HEK293 (cell line): ENCODE measurements at regions not wholly inside any gene's neighbourhood (a gene's known extent, or its start where the extent isn't known, plus 50 kb on each side); places are given as distances from the start of the nearest gene placed in this dataset.

Source experiments
- CTCF ChIA-PET: fragments of 350-600 bp; formaldehyde crosslinking; extraction: SDS; loops from one replicate; lab custom pipeline; 2021; ENCODE audit warnings: antibody characterized with exemption; lab: Yijun Ruan, JAX
- POLR2A ChIA-PET: fragments of 300-600 bp; formaldehyde crosslinking; extraction: SDS; loops from one replicate; lab custom pipeline; 2020; ENCODE audit warnings: antibody characterized with exemption, inconsistent platforms; lab: Yijun Ruan, JAX
- H3K27ac ChIP-seq: fragments of 200-500 bp; sonication (Bioruptor generic); 2 replicates; pipeline ENCODE4 v1.5.1; 2014; ENCODE audit warnings: low read depth, low read length, control low read depth, inconsistent platforms; ENCODE audit errors: extremely low read depth
- H3K36me3 ChIP-seq, 2 experiments: fragments of 200-500 bp in 1 of 2; sonication (Bioruptor generic) in 1 of 2; 1 replicate in 1 of 2; 2 replicates in 1 of 2; pipeline ENCODE4 v1.5.1; 2014 to 2017; ENCODE audit warnings: inconsistent platforms in 2 of 2, low read length in 2 of 2; ENCODE audit not compliant: control insufficient read depth in 2 of 2, insufficient read depth in 1 of 2
- H3K4me1 ChIP-seq: fragments of 200-500 bp; sonication (Bioruptor generic); 2 replicates; pipeline ENCODE4 v1.5.1; 2014; ENCODE audit warnings: mild to moderate bottlenecking, low read length, inconsistent platforms; ENCODE audit not compliant: control insufficient read depth, insufficient read depth
- H3K4me3 ChIP-seq: 2 replicates; pipeline ENCODE4 v1.5.1; 2011; ENCODE audit warnings: low read depth, mild to moderate bottlenecking, control low read depth, low read length, moderate library complexity
- H3K9me3 ChIP-seq: fragments of 200-500 bp; sonication (Bioruptor generic); 2 replicates; pipeline ENCODE4 v1.5.1; 2014; ENCODE audit warnings: low read depth, low read length, inconsistent platforms; ENCODE audit not compliant: control insufficient read depth, insufficient read depth
- BCL6B ChIP-seq: fragments of 450-650 bp; formaldehyde crosslinking; IDR thresholded peaks from 2 replicates; pipeline ENCODE4 v1.5.1; 2017; ENCODE audit warnings: missing biosample characterization, missing genetic modification characterization
- FEZF1 ChIP-seq: fragments of 450-650 bp; formaldehyde crosslinking; IDR thresholded peaks from 2 replicates; pipeline ENCODE4 v1.5.1; 2016; ENCODE audit warnings: missing biosample characterization, missing genetic modification characterization
- PRDM10 ChIP-seq: fragments of 450-650 bp; formaldehyde crosslinking; IDR thresholded peaks from 2 replicates; pipeline ENCODE4 v1.5.1; 2016; ENCODE audit warnings: missing biosample characterization, missing genetic modification characterization
- TRIM28 ChIP-seq: IDR thresholded peaks from 2 replicates; pipeline ENCODE4 v1.6.1; 2011; ENCODE audit warnings: low read length, control low read depth, borderline replicate concordance
- ZBTB21 ChIP-seq: fragments of 450-650 bp; formaldehyde crosslinking; IDR thresholded peaks from 2 replicates; pipeline ENCODE4 v1.5.1; 2017; ENCODE audit warnings: missing biosample characterization, missing genetic modification characterization
- ZFP3 ChIP-seq: fragments of 450-650 bp; formaldehyde crosslinking; IDR thresholded peaks from 2 replicates; pipeline ENCODE4 v1.5.1; 2016; ENCODE audit warnings: low read depth, missing biosample characterization, missing genetic modification characterization
- ZNF146 ChIP-seq: fragments of 450-650 bp; formaldehyde crosslinking; IDR thresholded peaks from 2 replicates; pipeline ENCODE4 v1.5.1; 2016; ENCODE audit warnings: missing biosample characterization, missing genetic modification characterization
- ZNF19 ChIP-seq: fragments of 450-650 bp; formaldehyde crosslinking; IDR thresholded peaks from 2 replicates; pipeline ENCODE4; 2016; ENCODE audit warnings: missing biosample characterization, missing genetic modification characterization, low read depth
- ZNF292 ChIP-seq: fragments of 450-650 bp; formaldehyde crosslinking; IDR thresholded peaks from 2 replicates; pipeline ENCODE4 v1.5.1; 2016; ENCODE audit warnings: low read depth, missing biosample characterization, missing genetic modification characterization, borderline replicate concordance
- ZNF335 ChIP-seq: fragments of 450-650 bp; formaldehyde crosslinking; conservative IDR thresholded peaks from 2 replicates; pipeline ENCODE4 v1.5.1; 2016; ENCODE audit warnings: missing biosample characterization, missing genetic modification characterization
- ZNF341 ChIP-seq: fragments of 450-650 bp; formaldehyde crosslinking; IDR thresholded peaks from 2 replicates; pipeline ENCODE4; 2016; ENCODE audit warnings: low read depth, missing biosample characterization, missing genetic modification characterization
- ZNF530 ChIP-seq: fragments of 450-650 bp; formaldehyde crosslinking; IDR thresholded peaks from 2 replicates; pipeline ENCODE4 v1.5.1; 2016; ENCODE audit warnings: low read depth, missing biosample characterization, missing genetic modification characterization
- ZNF549 ChIP-seq: fragments of 450-650 bp; IDR thresholded peaks from 2 replicates; pipeline ENCODE4 v1.5.1; 2018; ENCODE audit warnings: missing biosample characterization, missing genetic modification characterization, mild to moderate bottlenecking, inconsistent platforms, moderate library complexity
- ZNF624 ChIP-seq: fragments of 450-650 bp; formaldehyde crosslinking; IDR thresholded peaks from 2 replicates; pipeline ENCODE4 v1.5.1; 2017; ENCODE audit warnings: missing biosample characterization, missing genetic modification characterization
- ZNF626 ChIP-seq: fragments of 450-650 bp; sonication (Bioruptor Pico); formaldehyde crosslinking; IDR thresholded peaks from 2 replicates; pipeline ENCODE4 v1.5.1; 2018; ENCODE audit warnings: missing biosample characterization, missing genetic modification characterization, inconsistent platforms
- ZNF701 ChIP-seq: fragments of 450-650 bp; formaldehyde crosslinking; IDR thresholded peaks from 2 replicates; pipeline ENCODE4 v1.5.1; 2016; ENCODE audit warnings: missing biosample characterization, missing genetic modification characterization
- ZNF704 ChIP-seq: fragments of 450-650 bp; formaldehyde crosslinking; IDR thresholded peaks from 2 replicates; pipeline ENCODE4 v1.5.1; 2016; ENCODE audit warnings: missing biosample characterization, missing genetic modification characterization
- ZNF785 ChIP-seq: fragments of 450-650 bp; formaldehyde crosslinking; IDR thresholded peaks from 2 replicates; pipeline ENCODE4 v1.5.1; 2016; ENCODE audit warnings: missing biosample characterization, missing genetic modification characterization
- ZNF837 ChIP-seq: fragments of 450-650 bp; formaldehyde crosslinking; IDR thresholded peaks from 2 replicates; pipeline ENCODE4 v1.5.1; 2016; ENCODE audit warnings: missing biosample characterization, missing genetic modification characterization
- TF ChIP-seq, protein P1 (sequence below): fragments of 450-650 bp; formaldehyde crosslinking; IDR thresholded peaks from 2 replicates; pipeline ENCODE4 v1.5.1; 2016; ENCODE audit warnings: missing biosample characterization, missing genetic modification characterization, borderline replicate concordance

DNA sequence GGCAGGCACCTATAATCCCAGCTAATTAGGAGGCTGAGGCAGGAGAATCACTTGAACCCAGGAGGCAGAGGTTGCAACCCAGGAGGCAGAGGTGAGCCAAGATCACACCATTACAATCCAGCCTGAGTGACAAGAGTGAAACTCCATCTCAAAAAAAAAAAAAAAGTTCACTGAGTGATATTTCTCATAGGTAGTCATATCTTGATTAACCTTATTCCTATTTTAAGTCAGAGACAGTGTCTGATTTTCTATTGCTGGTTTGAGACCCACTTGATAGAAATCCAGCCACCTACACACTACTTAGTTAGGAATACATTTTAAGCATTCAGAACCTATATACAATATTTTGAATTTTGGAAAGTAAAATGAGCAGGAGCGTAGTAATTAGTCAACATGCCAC, 357.4 kb upstream of the ADGRL2 start:
- no peak overlapping the region for H3K4me3 ChIP-seq
- ChIA-PET CTCF (no interaction called here), POLR2A (no interaction called here)
- TF ChIP-seq ZNF530 (tag by site-specific recombination) (no peak), ZNF704 (tag by site-specific recombination) (no peak), ZBTB21 (tag by site-specific recombination) (no peak), ZNF624 (tag by site-specific recombination) (no peak), TRIM28 (no peak), ZNF549 (tag by site-specific recombination) (no peak), ZNF837 (no peak), ZNF19 (tag by site-specific recombination) (no peak), ZNF341 (tag by site-specific recombination) (no peak), ZNF785 (tag by site-specific recombination) (no peak), ZNF335 (tag by site-specific recombination) (no peak)
- TF ChIP-seq, protein P1, sequence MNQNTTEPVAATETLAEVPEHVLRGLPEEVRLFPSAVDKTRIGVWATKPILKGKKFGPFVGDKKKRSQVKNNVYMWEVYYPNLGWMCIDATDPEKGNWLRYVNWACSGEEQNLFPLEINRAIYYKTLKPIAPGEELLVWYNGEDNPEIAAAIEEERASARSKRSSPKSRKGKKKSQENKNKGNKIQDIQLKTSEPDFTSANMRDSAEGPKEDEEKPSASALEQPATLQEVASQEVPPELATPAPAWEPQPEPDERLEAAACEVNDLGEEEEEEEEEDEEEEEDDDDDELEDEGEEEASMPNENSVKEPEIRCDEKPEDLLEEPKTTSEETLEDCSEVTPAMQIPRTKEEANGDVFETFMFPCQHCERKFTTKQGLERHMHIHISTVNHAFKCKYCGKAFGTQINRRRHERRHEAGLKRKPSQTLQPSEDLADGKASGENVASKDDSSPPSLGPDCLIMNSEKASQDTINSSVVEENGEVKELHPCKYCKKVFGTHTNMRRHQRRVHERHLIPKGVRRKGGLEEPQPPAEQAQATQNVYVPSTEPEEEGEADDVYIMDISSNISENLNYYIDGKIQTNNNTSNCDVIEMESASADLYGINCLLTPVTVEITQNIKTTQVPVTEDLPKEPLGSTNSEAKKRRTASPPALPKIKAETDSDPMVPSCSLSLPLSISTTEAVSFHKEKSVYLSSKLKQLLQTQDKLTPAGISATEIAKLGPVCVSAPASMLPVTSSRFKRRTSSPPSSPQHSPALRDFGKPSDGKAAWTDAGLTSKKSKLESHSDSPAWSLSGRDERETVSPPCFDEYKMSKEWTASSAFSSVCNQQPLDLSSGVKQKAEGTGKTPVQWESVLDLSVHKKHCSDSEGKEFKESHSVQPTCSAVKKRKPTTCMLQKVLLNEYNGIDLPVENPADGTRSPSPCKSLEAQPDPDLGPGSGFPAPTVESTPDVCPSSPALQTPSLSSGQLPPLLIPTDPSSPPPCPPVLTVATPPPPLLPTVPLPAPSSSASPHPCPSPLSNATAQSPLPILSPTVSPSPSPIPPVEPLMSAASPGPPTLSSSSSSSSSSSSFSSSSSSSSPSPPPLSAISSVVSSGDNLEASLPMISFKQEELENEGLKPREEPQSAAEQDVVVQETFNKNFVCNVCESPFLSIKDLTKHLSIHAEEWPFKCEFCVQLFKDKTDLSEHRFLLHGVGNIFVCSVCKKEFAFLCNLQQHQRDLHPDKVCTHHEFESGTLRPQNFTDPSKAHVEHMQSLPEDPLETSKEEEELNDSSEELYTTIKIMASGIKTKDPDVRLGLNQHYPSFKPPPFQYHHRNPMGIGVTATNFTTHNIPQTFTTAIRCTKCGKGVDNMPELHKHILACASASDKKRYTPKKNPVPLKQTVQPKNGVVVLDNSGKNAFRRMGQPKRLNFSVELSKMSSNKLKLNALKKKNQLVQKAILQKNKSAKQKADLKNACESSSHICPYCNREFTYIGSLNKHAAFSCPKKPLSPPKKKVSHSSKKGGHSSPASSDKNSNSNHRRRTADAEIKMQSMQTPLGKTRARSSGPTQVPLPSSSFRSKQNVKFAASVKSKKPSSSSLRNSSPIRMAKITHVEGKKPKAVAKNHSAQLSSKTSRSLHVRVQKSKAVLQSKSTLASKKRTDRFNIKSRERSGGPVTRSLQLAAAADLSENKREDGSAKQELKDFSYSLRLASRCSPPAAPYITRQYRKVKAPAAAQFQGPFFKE (tag by site-specific recombination), result no peak
- H3K4me1 ChIP-seq, result no peaks in the 10 kb centered on the region
- no peaks in the 10 kb centered on the region for H3K9me3 ChIP-seq
- H3K36me3 ChIP-seq, result no peaks in the 10 kb centered on the region
- H3K27ac ChIP-seq, result no peak overlapping the region

GRCh38 chr1:81439046-81439823, 361.5 kb upstream of the ADGRL2 start:
- H3K27ac ChIP-seq, result no peak overlapping the region

More at GRCh38 chr1:81439046-81439823, 361.5 kb upstream of the ADGRL2 start:
- Histone ChIP-seq H3K4me1 (no peaks in the 10 kb centered on the region), H3K4me3 (no peak overlapping the region), H3K36me3 (no peaks in the 10 kb centered on the region), H3K9me3 (no peaks in the 10 kb centered on the region)
- ChIA-PET POLR2A (no interaction called here), CTCF (interaction anchor here (0.6 to 2.3 kb wide), 2 partner anchors 25 to 1595 kb away, joined by 4 to 7 read pairs; no protein-coding TSS in a partner anchor)
- TF ChIP-seq ZFP3 (tag by site-specific recombination) (no peak), ZNF626 (no peak), FEZF1 (tag by site-specific recombination) (no peak), BCL6B (tag by site-specific recombination) (no peak), PRDM10 (no peak), ZNF146 (no peak), ZNF292 (tag by site-specific recombination) (no peak), ZNF701 (tag by site-specific recombination) (no peak)
